Mucosa of rectum (tissue), 2 donors: ENCODE measurements at regions not wholly inside any gene's neighbourhood (a gene's known extent, or its start where the extent isn't known, plus 50 kb on each side); places are given as distances from the start of the nearest gene placed in this dataset.

Source experiments
- H3K27ac ChIP-seq, 2 donors: one replicate each; pipeline ENCODE4 v1.7.0; 2013; ENCODE audit warnings: inconsistent platforms in 2 of 2, low read depth in 2 of 2, low read length in 2 of 2
- H3K27me3 ChIP-seq, 2 donors: one replicate each; pipeline ENCODE4 v1.7.0; 2013; ENCODE audit warnings: low read length in 2 of 2; ENCODE audit not compliant: control insufficient read depth in 2 of 2, insufficient read depth in 2 of 2
- H3K36me3 ChIP-seq, 2 donors: one replicate each; pipeline ENCODE4 v1.7.0; 2013; ENCODE audit warnings: low read length in 2 of 2; ENCODE audit not compliant: control insufficient read depth in 2 of 2, insufficient read depth in 2 of 2
- H3K4me1 ChIP-seq, 2 donors: one replicate each; pipeline ENCODE4 v1.7.0; 2013; ENCODE audit warnings: low read length in 2 of 2, mild to moderate bottlenecking in 1 of 2; ENCODE audit not compliant: control insufficient read depth in 2 of 2, insufficient read depth in 2 of 2
- H3K4me3 ChIP-seq, 2 donors: one replicate each; pipeline ENCODE4 v1.7.0; 2013; ENCODE audit warnings: low read length in 2 of 2
- H3K9ac ChIP-seq, 2 donors: one replicate each; pipeline ENCODE4 v1.7.0; 2013; ENCODE audit warnings: low read length in 2 of 2, low read depth in 1 of 2, mild to moderate bottlenecking in 1 of 2
- H3K9me3 ChIP-seq, 2 donors: one replicate each; pipeline ENCODE4 v1.7.0; 2013; ENCODE audit warnings: low read length in 2 of 2; ENCODE audit not compliant: control insufficient read depth in 2 of 2
- donor health status: healthy.
- donor health status: Normal muscosa, but diverticular disease.

- Histone ChIP-seq H3K36me3 (no peaks in the 10 kb centered on the region), H3K9ac (no peak overlapping the region), H3K4me3 (no peak overlapping the region), H3K27me3 (no peaks in the 10 kb centered on the region), H3K4me1 (no peaks in the 10 kb centered on the region), H3K27ac (no peak overlapping the region), H3K9me3 (no peaks in the 10 kb centered on the region)
Observed at GRCh38 chr5:30874241-30875034, 319.0 kb upstream of the CDH6 start.

GRCh38 chr5:30871196-30871595 lies 322.3 kb upstream of the CDH6 start:
- Histone ChIP-seq H3K4me3 (no peak overlapping the region), H3K27ac (no peak overlapping the region), H3K9me3 (no peaks in the 10 kb centered on the region), H3K9ac (no peak overlapping the region), H3K4me1 (no peaks in the 10 kb centered on the region), H3K36me3 (no peaks in the 10 kb centered on the region), H3K27me3 (no peaks in the 10 kb centered on the region)

GRCh38 chr5:30867711-30868110 lies 325.8 kb upstream of the CDH6 start:
- Histone ChIP-seq H3K27me3 (no peaks in the 10 kb centered on the region), H3K4me3 (no peak overlapping the region), H3K4me1 (no peaks in the 10 kb centered on the region), H3K36me3 (no peaks in the 10 kb centered on the region), H3K9ac (no peak overlapping the region), H3K9me3 (no peaks in the 10 kb centered on the region), H3K27ac (no peak overlapping the region)

- Histone ChIP-seq H3K4me3 (no peak overlapping the region), H3K27ac (no peak overlapping the region), H3K9me3 (no peaks in the 10 kb centered on the region), H3K9ac (no peak overlapping the region), H3K27me3 (no peaks in the 10 kb centered on the region), H3K4me1 (no peaks in the 10 kb centered on the region), H3K36me3 (no peaks in the 10 kb centered on the region)
Observed at GRCh38 chr5:30866142-30866541, 327.3 kb upstream of the CDH6 start.

- no peak overlapping the region for H3K4me3 ChIP-seq
Observed at GRCh38 chr5:30856242-30856641, 337.2 kb upstream of the CDH6 start.

GRCh38 chr5:30853158-30853557 lies 340.3 kb upstream of the CDH6 start:
- no peaks in the 10 kb centered on the region for H3K27me3 ChIP-seq
- H3K4me1 ChIP-seq: no peaks in the 10 kb centered on the region
- H3K4me3 ChIP-seq: no peak overlapping the region
- H3K27ac ChIP-seq: no peak overlapping the region
- H3K9me3 ChIP-seq: no peaks in the 10 kb centered on the region
- H3K9ac ChIP-seq: no peak overlapping the region
- H3K36me3 ChIP-seq: no peaks in the 10 kb centered on the region

More at GRCh38 chr5:30856242-30856641, 337.2 kb upstream of the CDH6 start:
- Histone ChIP-seq H3K27me3 (no peaks in the 10 kb centered on the region), H3K9me3 (no peaks in the 10 kb centered on the region), H3K4me1 (no peaks in the 10 kb centered on the region), H3K36me3 (no peaks in the 10 kb centered on the region), H3K27ac (no peak overlapping the region), H3K9ac (no peak overlapping the region)

- Histone ChIP-seq H3K9ac (no peak overlapping the region), H3K4me3 (no peak overlapping the region), H3K27ac (no peak overlapping the region), H3K27me3 (no peaks in the 10 kb centered on the region), H3K9me3 (no peaks in the 10 kb centered on the region), H3K36me3 (no peaks in the 10 kb centered on the region), H3K4me1 (no peaks in the 10 kb centered on the region)
Observed at GRCh38 chr5:30850866-30851265, 342.6 kb upstream of the CDH6 start.

- Histone ChIP-seq H3K4me3 (no peak overlapping the region), H3K36me3 (no peaks in the 10 kb centered on the region), H3K27ac (no peak overlapping the region), H3K4me1 (no peaks in the 10 kb centered on the region), H3K27me3 (no peaks in the 10 kb centered on the region), H3K9ac (no peak overlapping the region), H3K9me3 (no peaks in the 10 kb centered on the region)
Observed at GRCh38 chr5:30849931-30850710, 343.4 kb upstream of the CDH6 start.

- Histone ChIP-seq H3K27ac (no peak overlapping the region), H3K36me3 (no peaks in the 10 kb centered on the region), H3K4me1 (no peaks in the 10 kb centered on the region), H3K9ac (no peak overlapping the region), H3K4me3 (no peak overlapping the region), H3K9me3 (no peaks in the 10 kb centered on the region), H3K27me3 (no peaks in the 10 kb centered on the region)
Observed at GRCh38 chr5:30846171-30846570, 347.3 kb upstream of the CDH6 start.

- Histone ChIP-seq H3K4me1 (no peaks in the 10 kb centered on the region), H3K36me3 (no peaks in the 10 kb centered on the region), H3K9ac (no peak overlapping the region), H3K4me3 (no peak overlapping the region), H3K27me3 (no peaks in the 10 kb centered on the region), H3K9me3 (no peaks in the 10 kb centered on the region), H3K27ac (no peak overlapping the region)
Observed at GRCh38 chr5:30845194-30845593, 348.3 kb upstream of the CDH6 start.
